IMR-90 (cell line): ENCODE measurements at regions not wholly inside any gene's neighbourhood (a gene's known extent, or its start where the extent isn't known, plus 50 kb on each side); places are given as distances from the start of the nearest gene placed in this dataset.

Source experiments
- ATAC-seq: fragments of 200-7000 bp; cut with Tn5 transposase; 2 replicates; pipeline ENCODE4 v1.9.1; 2020; ENCODE audit warnings: low read depth, mild to moderate bottlenecking, moderate library complexity
- BruUV-seq: library from RNA; stranded (reverse); fragments of 400-500 nt; replicated peaks from 2 replicates; lab custom pipeline; 2021; lab: Mats Ljungman, UMichigan
- CTCF ChIA-PET: fragments of 300-600 bp; formaldehyde crosslinking; extraction: SDS; loops from one replicate; lab custom pipeline; 2021; ENCODE audit warnings: antibody characterized with exemption; lab: Yijun Ruan, JAX
- POLR2A ChIA-PET: fragments of 300-600 bp; sonication (Branson Sonifier 250); formaldehyde crosslinking; loops from one replicate; lab custom pipeline; 2022; ENCODE audit warnings: antibody characterized with exemption; ENCODE audit not compliant: unreplicated experiment; lab: Charles Lee
- DNase-seq: peaks from one replicate; pipeline ENCODE4 v3.0.0; 2013
- H2AFZ ChIP-seq: replicated peaks from 2 replicates; pipeline ENCODE3; 2013; ENCODE audit warnings: low read length, mild to moderate bottlenecking; ENCODE audit not compliant: poor library complexity
- H2AK5ac ChIP-seq: 2 replicates; pipeline ENCODE4 v1.6.1; 2013; ENCODE audit warnings: low read depth, low read length, inconsistent platforms
- H2AK9ac ChIP-seq: replicated peaks from 2 replicates; pipeline ENCODE3; 2013; ENCODE audit warnings: mild to moderate bottlenecking, low read depth, low read length, moderate library complexity; ENCODE audit not compliant: poor library complexity
- H2BK120ac ChIP-seq: 2 replicates; pipeline ENCODE4 v1.6.1; 2013; ENCODE audit warnings: low read depth, low read length, inconsistent platforms
- H2BK15ac ChIP-seq: 3 replicates; pipeline ENCODE4 v1.6.1; 2013; ENCODE audit warnings: low read depth, low read length, inconsistent platforms
- H2BK20ac ChIP-seq: 2 replicates; pipeline ENCODE4 v1.6.1; 2013; ENCODE audit warnings: low read depth, mild to moderate bottlenecking, inconsistent platforms, low read length, moderate library complexity
- H2BK5ac ChIP-seq: 2 replicates; pipeline ENCODE4 v1.6.1; 2013; ENCODE audit warnings: mild to moderate bottlenecking, low read depth, low read length, inconsistent platforms; ENCODE audit not compliant: poor library complexity, severe bottlenecking
- H3K14ac ChIP-seq: replicated peaks from 2 replicates; pipeline ENCODE4 v1.6.1; 2013; ENCODE audit warnings: low read depth, low read length, inconsistent platforms
- H3K18ac ChIP-seq: 2 replicates; pipeline ENCODE4 v1.6.1; 2013; ENCODE audit warnings: low read depth, low read length, control low read depth
- H3K23ac ChIP-seq: 2 replicates; pipeline ENCODE4 v1.6.1; 2013; ENCODE audit warnings: low read depth, low read length, inconsistent platforms
- H3K27ac ChIP-seq: 2 replicates; pipeline ENCODE4 v1.5.1; 2013; ENCODE audit warnings: mild to moderate bottlenecking, control low read depth, low read length; ENCODE audit not compliant: insufficient read depth
- H3K27me3 ChIP-seq: 2 replicates; pipeline ENCODE4 v1.6.1; 2013; ENCODE audit warnings: low read length; ENCODE audit not compliant: control insufficient read depth, insufficient read depth
- H3K36me3 ChIP-seq: 2 replicates; pipeline ENCODE4 v1.6.1; 2013; ENCODE audit warnings: low read length, mixed read lengths; ENCODE audit not compliant: control insufficient read depth, insufficient read depth
- H3K4ac ChIP-seq: 2 replicates; pipeline ENCODE4 v1.6.1; 2013; ENCODE audit warnings: low read depth, low read length, inconsistent platforms
- H3K4me1 ChIP-seq: 2 replicates; pipeline ENCODE4 v1.6.1; 2013; ENCODE audit warnings: low read length, mixed read lengths; ENCODE audit not compliant: control insufficient read depth, insufficient read depth
- H3K4me2 ChIP-seq: 2 replicates; pipeline ENCODE4 v1.6.1; 2013; ENCODE audit warnings: low read depth, mild to moderate bottlenecking, control low read depth, low read length, moderate library complexity
- H3K4me3 ChIP-seq: 2 replicates; pipeline ENCODE4 v1.5.1; 2013; ENCODE audit warnings: low read depth, mild to moderate bottlenecking, control low read depth, low read length, moderate library complexity; ENCODE audit not compliant: insufficient read depth
- H3K56ac ChIP-seq: 2 replicates; pipeline ENCODE4 v1.6.1; 2013; ENCODE audit warnings: low read length, inconsistent platforms; ENCODE audit not compliant: insufficient read depth; ENCODE audit errors: extremely low read depth
- H3K79me1 ChIP-seq, 2 experiments: 2 replicates each; pipeline ENCODE4 v1.6.1; 2013; ENCODE audit warnings: low read length in 2 of 2, inconsistent platforms in 1 of 2, low read depth in 1 of 2
- H3K9ac ChIP-seq: 2 replicates; pipeline ENCODE4 v1.6.1; 2013; ENCODE audit warnings: low read depth, low read length, control low read depth
- H3K9me1 ChIP-seq: 2 replicates; pipeline ENCODE4 v1.6.1; 2013; ENCODE audit warnings: low read length, inconsistent platforms; ENCODE audit not compliant: insufficient read depth
- H3K9me3 ChIP-seq: 2 replicates; pipeline ENCODE4 v1.6.1; 2013; ENCODE audit warnings: low read length; ENCODE audit not compliant: control insufficient read depth, insufficient read depth
- H4K20me1 ChIP-seq: 2 replicates; pipeline ENCODE4 v1.6.1; 2013; ENCODE audit warnings: low read length, inconsistent platforms; ENCODE audit not compliant: insufficient read depth
- H4K5ac ChIP-seq: 2 replicates; pipeline ENCODE4 v1.6.1; 2013; ENCODE audit warnings: mild to moderate bottlenecking, low read depth, low read length, control low read depth
- H4K8ac ChIP-seq, 2 experiments: 2 replicates each; pipeline ENCODE4 v1.6.1; 2013; ENCODE audit warnings: low read depth in 2 of 2, low read length in 2 of 2, control low read depth in 1 of 2, inconsistent platforms in 1 of 2
- H4K91ac ChIP-seq: 2 replicates; pipeline ENCODE4 v1.6.1; 2013; ENCODE audit warnings: low read depth, low read length, inconsistent platforms; ENCODE audit not compliant: insufficient read depth
- BHLHE40 ChIP-seq: fragments of 150-350 bp; IDR thresholded peaks from 2 replicates; pipeline ENCODE4 v1.6.1; 2016; ENCODE audit warnings: mild to moderate bottlenecking, low read depth, low read length
- CEBPB ChIP-seq: IDR thresholded peaks from 2 replicates; pipeline ENCODE4 v1.6.1; 2012; ENCODE audit warnings: low read depth, low read length, improper control_type of control experiment
- CHD1 ChIP-seq: IDR thresholded peaks from 2 replicates; pipeline ENCODE4 v1.6.1; 2012; ENCODE audit warnings: low read depth, low read length, improper control_type of control experiment
- FOS ChIP-seq: fragments of 150-350 bp; IDR thresholded peaks from 2 replicates; pipeline ENCODE4 v1.6.1; 2016; ENCODE audit warnings: low read depth, low read length
- MAFK ChIP-seq: IDR thresholded peaks from 2 replicates; pipeline ENCODE4 v1.6.1; 2012; ENCODE audit warnings: low read depth, low read length, improper control_type of control experiment
- MAZ ChIP-seq: IDR thresholded peaks from 2 replicates; pipeline ENCODE4 v1.6.1; 2012; ENCODE audit warnings: low read depth, mild to moderate bottlenecking, low read length, improper control_type of control experiment, moderate library complexity, borderline replicate concordance
- MXI1 ChIP-seq: IDR thresholded peaks from 2 replicates; pipeline ENCODE4 v1.6.1; 2012; ENCODE audit warnings: low read depth, mild to moderate bottlenecking, low read length, moderate library complexity, borderline replicate concordance
- NFE2L2 ChIP-seq: fragments of 150-350 bp; IDR thresholded peaks from 2 replicates; pipeline ENCODE4 v1.6.1; 2016; ENCODE audit warnings: low read depth, mild to moderate bottlenecking, low read length
- POLR2A ChIP-seq: IDR thresholded peaks from 2 replicates; pipeline ENCODE4 v1.6.1; 2012; ENCODE audit warnings: mild to moderate bottlenecking, low read depth, low read length
- RAD21 ChIP-seq: IDR thresholded peaks from 2 replicates; pipeline ENCODE4 v1.6.1; 2012; ENCODE audit warnings: low read length, improper control_type of control experiment
- RCOR1 ChIP-seq: IDR thresholded peaks from 2 replicates; pipeline ENCODE4 v1.6.1; 2012; ENCODE audit warnings: mild to moderate bottlenecking, low read length, improper control_type of control experiment; ENCODE audit not compliant: insufficient replicate concordance
- RFX5 ChIP-seq: IDR thresholded peaks from 2 replicates; pipeline ENCODE4 v1.8.0; 2012; ENCODE audit warnings: low read depth, mild to moderate bottlenecking, low read length, moderate library complexity
- SMC3 ChIP-seq: fragments of 150-350 bp; IDR thresholded peaks from 2 replicates; pipeline ENCODE4 v1.6.1; 2016; ENCODE audit warnings: low read depth, mild to moderate bottlenecking, antibody characterized with exemption, low read length, moderate library complexity
- WGBS, 2 experiments: methylation state at CpG; one replicate each; pipeline versions ENCODE4 v1.1.5 to v1.1.7; 2013; ENCODE audit warnings: missing lambda C conversion rate in 2 of 2; ENCODE audit not compliant: insufficient read length in 1 of 2; ENCODE audit errors: extremely low coverage in 2 of 2; 5-methylcytosine and 5-hydroxymethylcytosine counted together
- dilution Hi-C: fragments of 300-500 bp; cut with HindIII; formaldehyde crosslinking; loops from one replicate; pipeline ENCODE4 v1.14.3; 2018; ENCODE audit warnings: low sequenced_read_pairs; ENCODE audit not compliant: unreplicated experiment
- in situ Hi-C: fragments of 300-500 bp; cut with MboI; formaldehyde crosslinking; loops from 3 replicates; pipeline ENCODE4 v1.14.3; 2019; ENCODE audit warnings: low sequenced_read_pairs, inconsistent platforms, mixed read lengths
- intact Hi-C: fragments of 100-400 bp; cut with micrococcal nuclease; formaldehyde crosslinking; loops from 2 replicates; pipeline ENCODE4 v1.10.0; 2022
- TF ChIP-seq, protein P1 (sequence below): conservative IDR thresholded peaks from 2 replicates; pipeline ENCODE4 v1.5.1; 2012; ENCODE audit warnings: mild to moderate bottlenecking, low read depth, low read length, improper control_type of control experiment
- TF ChIP-seq, protein P2 (sequence below): fragments of 150-350 bp; IDR thresholded peaks from 2 replicates; pipeline ENCODE4 v1.6.1; 2016; ENCODE audit warnings: low read depth, mild to moderate bottlenecking, low read length, moderate library complexity, borderline replicate concordance

DNA sequence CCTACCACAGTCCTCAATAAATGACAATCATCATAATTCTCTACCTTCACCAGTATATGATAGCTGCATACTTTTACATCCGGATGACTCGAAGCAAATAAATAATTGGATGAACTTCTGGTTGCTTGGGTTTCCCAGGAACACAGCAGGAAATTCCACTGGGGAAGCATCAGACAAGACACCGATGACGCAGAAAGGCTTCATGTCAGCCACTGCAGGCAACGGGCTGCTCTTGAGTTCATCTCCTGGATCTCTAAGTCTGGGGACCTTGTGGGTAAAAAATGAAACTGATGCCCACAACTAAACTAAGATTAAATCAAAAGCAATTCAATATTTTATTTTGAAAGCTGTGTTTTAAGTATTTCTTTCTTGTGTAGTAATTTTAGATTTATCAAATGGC, 472.1 kb upstream of the C16orf82 start:
- H4K91ac ChIP-seq = no peak overlapping the region
- TF ChIP-seq RFX5 (no peak), POLR2A (no peak), MAZ (no peak), MXI1 (no peak), MAFK (no peak), CHD1 (no peak), CEBPB (no peak), RCOR1 (no peak), FOS (no peak), SMC3 (no peak), NFE2L2 (no peak), RAD21 (no peak), BHLHE40 (no peak)
- TF ChIP-seq, protein P1, sequence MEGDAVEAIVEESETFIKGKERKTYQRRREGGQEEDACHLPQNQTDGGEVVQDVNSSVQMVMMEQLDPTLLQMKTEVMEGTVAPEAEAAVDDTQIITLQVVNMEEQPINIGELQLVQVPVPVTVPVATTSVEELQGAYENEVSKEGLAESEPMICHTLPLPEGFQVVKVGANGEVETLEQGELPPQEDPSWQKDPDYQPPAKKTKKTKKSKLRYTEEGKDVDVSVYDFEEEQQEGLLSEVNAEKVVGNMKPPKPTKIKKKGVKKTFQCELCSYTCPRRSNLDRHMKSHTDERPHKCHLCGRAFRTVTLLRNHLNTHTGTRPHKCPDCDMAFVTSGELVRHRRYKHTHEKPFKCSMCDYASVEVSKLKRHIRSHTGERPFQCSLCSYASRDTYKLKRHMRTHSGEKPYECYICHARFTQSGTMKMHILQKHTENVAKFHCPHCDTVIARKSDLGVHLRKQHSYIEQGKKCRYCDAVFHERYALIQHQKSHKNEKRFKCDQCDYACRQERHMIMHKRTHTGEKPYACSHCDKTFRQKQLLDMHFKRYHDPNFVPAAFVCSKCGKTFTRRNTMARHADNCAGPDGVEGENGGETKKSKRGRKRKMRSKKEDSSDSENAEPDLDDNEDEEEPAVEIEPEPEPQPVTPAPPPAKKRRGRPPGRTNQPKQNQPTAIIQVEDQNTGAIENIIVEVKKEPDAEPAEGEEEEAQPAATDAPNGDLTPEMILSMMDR = no peak
- TF ChIP-seq, protein P2, sequence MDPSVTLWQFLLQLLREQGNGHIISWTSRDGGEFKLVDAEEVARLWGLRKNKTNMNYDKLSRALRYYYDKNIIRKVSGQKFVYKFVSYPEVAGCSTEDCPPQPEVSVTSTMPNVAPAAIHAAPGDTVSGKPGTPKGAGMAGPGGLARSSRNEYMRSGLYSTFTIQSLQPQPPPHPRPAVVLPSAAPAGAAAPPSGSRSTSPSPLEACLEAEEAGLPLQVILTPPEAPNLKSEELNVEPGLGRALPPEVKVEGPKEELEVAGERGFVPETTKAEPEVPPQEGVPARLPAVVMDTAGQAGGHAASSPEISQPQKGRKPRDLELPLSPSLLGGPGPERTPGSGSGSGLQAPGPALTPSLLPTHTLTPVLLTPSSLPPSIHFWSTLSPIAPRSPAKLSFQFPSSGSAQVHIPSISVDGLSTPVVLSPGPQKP = no peak
- H3K4me3 ChIP-seq = no peak overlapping the region
- no peak overlapping the region for H2AFZ ChIP-seq
- H3K9me1 ChIP-seq = no peaks in the 10 kb centered on the region
- ChIA-PET CTCF (no interaction called here), POLR2A (no interaction called here)
- no peak overlapping the region for H3K27ac ChIP-seq
- in situ Hi-C loops (no loop called here), intact Hi-C loops (no loop called here), dilution Hi-C loops (no loop called here)
- H3K56ac ChIP-seq = no peak overlapping the region
- no peaks in the 10 kb centered on the region for H3K4me1 ChIP-seq
- no peak overlapping the region for H4K8ac ChIP-seq
- H3K79me1 ChIP-seq = no peaks in the 10 kb centered on the region
- H3K36me3 ChIP-seq = no peaks in the 10 kb centered on the region
- no peak overlapping the region for H4K5ac ChIP-seq
- no peak overlapping the region for H3K18ac ChIP-seq
- DNase-seq = no peak
- no peak overlapping the region for H3K23ac ChIP-seq
- peaks cover 2% of the 10 kb centered on the region; the same call in 1 of the 2 replicates for H3K9me3 ChIP-seq
- no peak overlapping the region for H2BK20ac ChIP-seq
- no peaks in the 10 kb centered on the region for H3K27me3 ChIP-seq
- no peak overlapping the region for H2BK15ac ChIP-seq
- no peak overlapping the region for H2BK5ac ChIP-seq
- no peak overlapping the region for H3K9ac ChIP-seq
- H3K14ac ChIP-seq = no peak overlapping the region
- no TSS peak for BruUV-seq
- no peak overlapping the region for H2AK9ac ChIP-seq
- ATAC-seq = no peak
- H3K4ac ChIP-seq = no peak overlapping the region
- no peaks in the 10 kb centered on the region for H4K20me1 ChIP-seq
- no peak overlapping the region for H2AK5ac ChIP-seq
- WGBS, 2 experiments = no CpG with 5 or more reads among the region's 5 CpGs
- H2BK120ac ChIP-seq = no peak overlapping the region
- H3K4me2 ChIP-seq = no peak overlapping the region
